ENCODE measurements at regions not wholly inside any gene's neighbourhood (a gene's known extent, or its start where the extent isn't known, plus 50 kb on each side); places are given as distances from the start of the nearest gene placed in this dataset.

DNA sequence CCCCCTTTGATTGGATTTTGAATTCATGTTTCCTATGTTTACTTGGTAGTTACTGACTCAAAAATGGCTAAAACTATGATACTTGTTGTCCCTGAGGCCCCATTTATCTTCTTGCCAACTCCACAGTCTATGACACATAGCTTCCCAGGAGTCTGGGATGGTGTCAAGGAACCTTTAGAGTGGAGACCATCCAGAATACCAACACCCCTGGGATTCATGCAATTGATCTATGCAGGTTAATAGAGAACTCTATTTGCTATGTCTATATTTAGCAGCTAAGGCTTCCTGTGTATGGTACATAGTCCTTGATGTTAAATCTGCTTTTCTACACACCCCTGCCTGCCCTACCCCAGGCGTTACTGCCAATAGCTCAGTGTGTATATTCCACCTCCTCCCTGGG, 218.5 kb upstream of the HDAC4 start:
- TF ChIP-seq, protein P1, sequence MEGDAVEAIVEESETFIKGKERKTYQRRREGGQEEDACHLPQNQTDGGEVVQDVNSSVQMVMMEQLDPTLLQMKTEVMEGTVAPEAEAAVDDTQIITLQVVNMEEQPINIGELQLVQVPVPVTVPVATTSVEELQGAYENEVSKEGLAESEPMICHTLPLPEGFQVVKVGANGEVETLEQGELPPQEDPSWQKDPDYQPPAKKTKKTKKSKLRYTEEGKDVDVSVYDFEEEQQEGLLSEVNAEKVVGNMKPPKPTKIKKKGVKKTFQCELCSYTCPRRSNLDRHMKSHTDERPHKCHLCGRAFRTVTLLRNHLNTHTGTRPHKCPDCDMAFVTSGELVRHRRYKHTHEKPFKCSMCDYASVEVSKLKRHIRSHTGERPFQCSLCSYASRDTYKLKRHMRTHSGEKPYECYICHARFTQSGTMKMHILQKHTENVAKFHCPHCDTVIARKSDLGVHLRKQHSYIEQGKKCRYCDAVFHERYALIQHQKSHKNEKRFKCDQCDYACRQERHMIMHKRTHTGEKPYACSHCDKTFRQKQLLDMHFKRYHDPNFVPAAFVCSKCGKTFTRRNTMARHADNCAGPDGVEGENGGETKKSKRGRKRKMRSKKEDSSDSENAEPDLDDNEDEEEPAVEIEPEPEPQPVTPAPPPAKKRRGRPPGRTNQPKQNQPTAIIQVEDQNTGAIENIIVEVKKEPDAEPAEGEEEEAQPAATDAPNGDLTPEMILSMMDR (IDR thresholded peaks at IDR 0.05) = no peak
- TF ChIP-seq EZH2phosphoT487 (IDR thresholded peaks at IDR 0.05) (no peak), EZH2 (IDR thresholded peaks at IDR 0.05) (no peak)

Measured in neural progenitor cell (in vitro differentiated cells).